Cardiac fibroblast (primary cell): ENCODE measurements at regions not wholly inside any gene's neighbourhood (a gene's known extent, or its start where the extent isn't known, plus 50 kb on each side); places are given as distances from the start of the nearest gene placed in this dataset.

Source experiments
- DNase-seq, 2 donors: peaks; one replicate each; pipeline versions ENCODE4 v3.0.0 to v3.0.0-alpha.2; 2010; ENCODE audit warnings: low read depth in 2 of 2
- H3K4me3 ChIP-seq, 2 donors: replicated peaks in 1 of 2; 1 replicate in 1 of 2; 2 replicates in 1 of 2; pipeline ENCODE4 v1.5.1; 2011; ENCODE audit warnings: low read depth in 2 of 2, low read length in 2 of 2, mild to moderate bottlenecking in 2 of 2, moderate library complexity in 1 of 2
- TF ChIP-seq, protein P1 (sequence below): IDR thresholded peaks from one replicate; pipeline ENCODE4 v1.5.1; 2011; ENCODE audit warnings: low read depth, mild to moderate bottlenecking, low read length, inconsistent platforms

DNA sequence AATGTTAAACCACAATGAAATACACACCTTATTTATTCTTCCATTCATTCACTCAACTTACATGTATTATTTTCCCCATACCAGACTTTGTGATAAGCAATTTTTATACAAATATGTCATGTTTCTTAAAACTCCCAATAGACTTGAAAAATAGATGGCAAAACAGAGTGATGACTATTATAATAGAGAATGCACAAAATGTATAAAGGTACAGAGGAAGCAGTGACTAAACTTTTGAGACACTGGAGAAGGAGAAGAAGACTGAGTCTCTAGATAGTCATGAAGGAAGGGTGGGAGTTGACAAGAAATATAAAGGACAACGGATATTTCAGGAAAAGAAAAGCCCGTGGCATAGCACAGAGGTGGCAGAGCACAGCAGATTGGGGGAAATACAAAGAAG, 198.1 kb upstream of the SLC39A10 start:
- H3K4me3 ChIP-seq: no peak overlapping the region
- peak in 1 of 2 donors; percentile 69 for DNase-seq
- TF ChIP-seq, protein P1, sequence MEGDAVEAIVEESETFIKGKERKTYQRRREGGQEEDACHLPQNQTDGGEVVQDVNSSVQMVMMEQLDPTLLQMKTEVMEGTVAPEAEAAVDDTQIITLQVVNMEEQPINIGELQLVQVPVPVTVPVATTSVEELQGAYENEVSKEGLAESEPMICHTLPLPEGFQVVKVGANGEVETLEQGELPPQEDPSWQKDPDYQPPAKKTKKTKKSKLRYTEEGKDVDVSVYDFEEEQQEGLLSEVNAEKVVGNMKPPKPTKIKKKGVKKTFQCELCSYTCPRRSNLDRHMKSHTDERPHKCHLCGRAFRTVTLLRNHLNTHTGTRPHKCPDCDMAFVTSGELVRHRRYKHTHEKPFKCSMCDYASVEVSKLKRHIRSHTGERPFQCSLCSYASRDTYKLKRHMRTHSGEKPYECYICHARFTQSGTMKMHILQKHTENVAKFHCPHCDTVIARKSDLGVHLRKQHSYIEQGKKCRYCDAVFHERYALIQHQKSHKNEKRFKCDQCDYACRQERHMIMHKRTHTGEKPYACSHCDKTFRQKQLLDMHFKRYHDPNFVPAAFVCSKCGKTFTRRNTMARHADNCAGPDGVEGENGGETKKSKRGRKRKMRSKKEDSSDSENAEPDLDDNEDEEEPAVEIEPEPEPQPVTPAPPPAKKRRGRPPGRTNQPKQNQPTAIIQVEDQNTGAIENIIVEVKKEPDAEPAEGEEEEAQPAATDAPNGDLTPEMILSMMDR: no peak

DNA sequence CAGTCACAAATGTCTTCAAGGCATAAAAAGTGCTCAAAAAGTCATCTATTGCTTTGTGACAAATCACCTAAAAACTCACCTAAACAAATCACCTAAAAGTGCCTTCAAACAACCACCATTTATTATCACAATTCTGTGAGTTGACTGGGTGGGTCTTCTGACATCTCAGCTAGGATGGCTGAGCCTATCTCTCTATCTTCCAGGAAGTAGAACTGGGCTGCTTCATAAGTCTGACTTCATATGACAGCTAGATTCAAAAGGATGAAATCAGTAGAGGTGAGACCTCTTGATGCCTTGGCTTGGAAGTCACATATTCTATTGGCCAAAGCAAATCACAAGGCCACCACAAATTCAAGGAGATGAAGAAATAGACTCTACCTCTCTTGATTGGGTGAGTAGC, 199.2 kb upstream of the SLC39A10 start:
- no peak for DNase-seq
- H3K4me3 ChIP-seq: no peak overlapping the region
- TF ChIP-seq, protein P1: no peak

DNA sequence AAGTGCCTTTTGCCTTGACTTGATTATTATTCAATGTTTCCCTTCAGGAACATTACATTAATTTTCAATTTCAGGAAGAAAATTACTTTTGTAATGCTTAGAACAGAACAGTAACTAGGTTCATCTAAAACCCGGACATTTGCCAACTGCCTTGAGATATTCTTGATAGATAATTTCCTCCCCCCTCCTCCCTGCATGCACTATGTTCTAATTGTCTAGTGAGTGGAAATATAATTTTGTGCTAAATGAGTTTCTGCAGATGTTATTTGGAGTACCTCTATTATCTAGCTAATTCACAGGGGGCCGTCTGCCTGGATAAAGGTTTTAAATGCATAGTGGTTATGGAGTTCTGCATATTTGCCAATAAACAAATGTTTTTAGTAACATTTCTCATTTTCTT, 200.3 kb upstream of the SLC39A10 start:
- H3K4me3 ChIP-seq: no peak overlapping the region
- DNase-seq: no peak
- TF ChIP-seq, protein P1: no peak

DNA sequence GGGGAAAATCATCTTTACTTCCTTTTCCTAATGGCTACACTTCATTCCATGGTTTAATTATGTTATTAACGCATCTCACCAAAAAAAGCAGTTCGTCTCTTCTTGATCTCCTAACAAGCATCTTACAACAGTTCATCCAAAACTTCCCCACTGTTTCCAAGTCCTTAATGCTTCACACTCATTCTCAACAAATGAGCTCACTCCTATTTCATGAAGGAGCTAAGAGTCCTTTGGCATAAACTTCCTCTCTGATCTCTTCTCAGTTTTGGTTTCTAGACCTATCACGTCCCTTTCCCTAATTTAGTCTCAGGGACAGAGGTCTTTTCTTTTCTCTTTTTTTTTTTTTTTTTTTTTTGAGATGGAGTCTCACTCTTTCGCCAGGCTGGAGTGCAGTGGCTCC, 205.9 kb upstream of the SLC39A10 start:
- no peak for DNase-seq
- TF ChIP-seq, protein P1: no peak
- H3K4me3 ChIP-seq: no peak overlapping the region

DNA sequence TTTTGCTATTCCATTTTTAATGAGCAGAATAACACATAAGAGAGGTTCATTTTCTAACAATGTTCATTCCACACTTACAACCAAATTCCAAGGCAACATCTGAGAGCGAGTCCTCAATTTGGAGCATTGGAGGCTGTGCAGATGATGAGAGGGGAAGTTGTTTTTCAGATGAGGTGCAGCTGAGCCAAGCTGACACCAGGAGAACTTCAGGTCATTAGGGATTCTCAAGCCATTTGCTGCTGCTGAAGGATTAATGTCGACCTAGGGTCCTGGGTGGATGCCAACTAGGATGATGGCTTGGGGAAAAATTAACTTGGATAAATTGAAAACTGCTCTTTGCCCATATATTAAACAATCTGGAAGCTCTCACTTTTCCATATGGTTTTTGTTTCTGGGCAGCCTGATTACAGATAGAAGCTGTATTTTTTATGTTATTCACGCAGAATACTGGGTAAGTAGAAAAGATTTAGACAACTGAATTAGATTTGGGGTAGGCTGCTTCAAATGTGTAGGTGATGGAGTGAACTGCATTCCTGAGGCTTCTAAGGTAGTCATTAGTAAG, 206.4 kb upstream of the SLC39A10 start:
- no peak overlapping the region for H3K4me3 ChIP-seq
- TF ChIP-seq, protein P1: no peak
- no peak for DNase-seq

DNA sequence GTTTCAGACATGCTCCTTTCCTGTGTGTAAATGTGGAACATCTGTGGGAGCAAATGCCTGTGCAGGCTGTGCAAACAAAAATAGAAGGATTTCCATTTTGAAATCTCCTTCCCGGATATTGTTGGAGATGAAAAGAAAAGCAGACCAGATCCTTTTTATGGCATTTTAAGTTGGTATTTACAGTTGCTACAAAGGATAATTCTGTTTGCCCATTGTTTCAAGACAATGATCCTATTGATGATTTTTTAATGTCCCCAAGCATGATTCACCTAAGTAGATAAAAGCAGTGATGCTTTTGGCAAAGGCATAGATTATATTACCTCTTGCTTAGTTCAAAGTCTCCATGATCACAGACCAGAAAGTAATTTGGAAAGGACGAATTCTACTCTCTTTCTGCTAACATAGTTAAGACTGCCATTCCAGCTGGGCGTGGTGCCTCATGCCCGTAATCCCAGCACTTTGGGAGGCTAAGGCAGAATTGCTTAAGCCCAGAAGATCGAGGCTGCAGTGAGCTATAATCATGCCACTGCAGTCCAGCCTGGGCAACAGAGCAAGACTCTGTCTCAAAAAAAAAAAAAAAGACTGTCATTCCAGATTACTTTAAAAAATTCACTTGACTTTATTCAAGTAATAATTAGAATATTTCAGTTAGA, 209.6 kb upstream of the SLC39A10 start:
- DNase-seq: no peak
- no peak overlapping the region for H3K4me3 ChIP-seq
- TF ChIP-seq, protein P1: no peak

DNA sequence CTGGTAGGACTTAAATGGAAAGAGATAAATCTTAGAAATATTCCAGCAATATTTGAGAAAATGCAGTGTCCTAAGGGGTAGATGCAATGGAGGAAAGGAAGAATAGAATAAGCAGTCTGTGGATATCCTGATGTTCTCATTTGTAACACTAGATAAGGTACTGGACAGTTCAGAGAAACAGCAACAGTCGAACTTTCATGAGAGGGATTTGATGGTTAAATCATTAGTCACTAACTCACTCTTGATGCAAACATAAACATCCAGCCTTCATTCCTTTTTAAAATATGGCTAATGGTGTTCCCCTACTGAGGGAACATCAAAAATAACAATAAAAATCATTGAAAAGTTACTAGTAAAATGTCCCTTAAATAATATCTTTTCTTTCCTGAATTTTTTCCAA, 211.4 kb upstream of the SLC39A10 start:
- H3K4me3 ChIP-seq: no peak overlapping the region
- TF ChIP-seq, protein P1: no peak
- peak in 1 of 2 donors; percentile 34 for DNase-seq
